ENCODE measurements at regions not wholly inside any gene's neighbourhood (a gene's known extent, or its start where the extent isn't known, plus 50 kb on each side); places are given as distances from the start of the nearest gene placed in this dataset.

DNA sequence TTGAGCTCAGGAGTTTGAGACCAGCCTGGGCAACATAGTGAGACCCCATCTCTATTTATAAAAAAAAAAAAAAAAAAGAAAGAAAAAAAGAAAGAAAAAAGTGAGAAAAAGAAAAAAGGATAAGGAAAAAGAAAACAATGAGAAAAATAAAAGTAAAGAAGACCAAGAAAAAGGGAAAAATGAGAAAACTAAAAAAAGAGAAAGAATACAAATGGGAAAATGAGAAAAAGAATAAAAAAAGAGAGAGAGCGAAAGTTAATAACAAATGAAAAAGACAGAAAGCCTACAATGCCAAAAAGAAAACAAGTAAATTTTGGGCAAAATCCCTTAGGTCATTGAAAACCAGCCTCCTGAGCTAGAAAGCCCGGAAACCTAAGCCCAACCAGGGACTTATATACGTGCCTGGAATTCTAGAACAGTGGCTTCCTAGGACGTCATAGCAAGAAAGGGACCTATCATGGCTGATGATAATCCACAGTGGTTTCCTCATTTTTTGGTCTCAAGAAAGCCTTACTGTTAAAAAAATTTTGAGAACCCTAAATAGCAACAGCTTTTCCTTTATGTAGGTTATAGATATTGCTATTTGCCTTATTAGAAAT is 131.7 kb upstream of the CLINT1 start:
- no peak for TF ChIP-seq POLR2AphosphoS5 (IDR thresholded peaks at IDR 0.05)
- TF ChIP-seq EP300 (IDR thresholded peaks at IDR 0.05), result no peak
- TF ChIP-seq, protein P1, sequence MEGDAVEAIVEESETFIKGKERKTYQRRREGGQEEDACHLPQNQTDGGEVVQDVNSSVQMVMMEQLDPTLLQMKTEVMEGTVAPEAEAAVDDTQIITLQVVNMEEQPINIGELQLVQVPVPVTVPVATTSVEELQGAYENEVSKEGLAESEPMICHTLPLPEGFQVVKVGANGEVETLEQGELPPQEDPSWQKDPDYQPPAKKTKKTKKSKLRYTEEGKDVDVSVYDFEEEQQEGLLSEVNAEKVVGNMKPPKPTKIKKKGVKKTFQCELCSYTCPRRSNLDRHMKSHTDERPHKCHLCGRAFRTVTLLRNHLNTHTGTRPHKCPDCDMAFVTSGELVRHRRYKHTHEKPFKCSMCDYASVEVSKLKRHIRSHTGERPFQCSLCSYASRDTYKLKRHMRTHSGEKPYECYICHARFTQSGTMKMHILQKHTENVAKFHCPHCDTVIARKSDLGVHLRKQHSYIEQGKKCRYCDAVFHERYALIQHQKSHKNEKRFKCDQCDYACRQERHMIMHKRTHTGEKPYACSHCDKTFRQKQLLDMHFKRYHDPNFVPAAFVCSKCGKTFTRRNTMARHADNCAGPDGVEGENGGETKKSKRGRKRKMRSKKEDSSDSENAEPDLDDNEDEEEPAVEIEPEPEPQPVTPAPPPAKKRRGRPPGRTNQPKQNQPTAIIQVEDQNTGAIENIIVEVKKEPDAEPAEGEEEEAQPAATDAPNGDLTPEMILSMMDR (IDR thresholded peaks at IDR 0.05), result no peak
- no peak for TF ChIP-seq POLR2A (IDR thresholded peaks at IDR 0.05)
- no peak overlapping the region for H3K4me3 ChIP-seq
- no peaks in the 10 kb centered on the region for H3K27me3 ChIP-seq
- 60 to 91% methylated on average over 4 of the region's 4 CpGs for WGBS, 2 donors
- no peak overlapping the region for H3K27ac ChIP-seq
- ATAC-seq (ENCODE audit: low FRiP score in 2 of 2), result no peak
- no peaks in the 10 kb centered on the region for H3K9me3 ChIP-seq
- no peak for DNase-seq
- H3K4me1 ChIP-seq, result peaks cover 0 to 10% (median 2%) of the 10 kb centered on the region in 4 donors
- no peaks in the 10 kb centered on the region for H3K36me3 ChIP-seq

DNA sequence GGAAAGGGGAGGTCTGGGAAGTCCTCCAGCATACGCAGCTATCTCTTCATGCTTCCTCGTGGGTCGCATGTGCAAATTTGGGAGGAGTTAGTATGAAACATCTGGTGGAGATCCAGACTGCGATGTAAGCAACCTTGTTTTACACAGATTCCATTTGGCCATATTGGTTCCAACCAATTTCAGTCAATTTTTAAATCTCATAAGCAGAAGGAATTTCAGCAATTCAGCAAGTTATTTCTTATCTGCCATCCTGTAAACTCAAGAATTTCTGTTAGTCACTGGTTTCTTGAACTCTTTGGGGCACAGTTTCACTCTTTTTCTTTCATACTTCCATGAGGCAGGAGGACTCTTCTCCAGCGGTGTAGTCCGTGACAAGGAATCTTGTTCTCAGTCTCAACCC is 130.4 kb upstream of the CLINT1 start:
- H3K36me3 ChIP-seq, result no peaks in the 10 kb centered on the region
- WGBS, 2 donors, result 86 to 88% methylated on average over 6 of the region's 6 CpGs
- no peaks in the 10 kb centered on the region for H3K9me3 ChIP-seq
- no peak overlapping the region for H3K27ac ChIP-seq
- H3K27me3 ChIP-seq, result no peaks in the 10 kb centered on the region
- no peak for ATAC-seq (ENCODE audit: low FRiP score in 2 of 2)
- H3K4me3 ChIP-seq, result no peak overlapping the region
- DNase-seq, result no peak
- H3K4me1 ChIP-seq, result peaks cover 0 to 3% (median 0%) of the 10 kb centered on the region in 4 donors
- TF ChIP-seq POLR2A (IDR thresholded peaks at IDR 0.05), result no peak
- TF ChIP-seq, protein P1 (IDR thresholded peaks at IDR 0.05), result no peak
- no peak for TF ChIP-seq POLR2AphosphoS5 (IDR thresholded peaks at IDR 0.05)
- no peak for TF ChIP-seq EP300 (IDR thresholded peaks at IDR 0.05)

DNA sequence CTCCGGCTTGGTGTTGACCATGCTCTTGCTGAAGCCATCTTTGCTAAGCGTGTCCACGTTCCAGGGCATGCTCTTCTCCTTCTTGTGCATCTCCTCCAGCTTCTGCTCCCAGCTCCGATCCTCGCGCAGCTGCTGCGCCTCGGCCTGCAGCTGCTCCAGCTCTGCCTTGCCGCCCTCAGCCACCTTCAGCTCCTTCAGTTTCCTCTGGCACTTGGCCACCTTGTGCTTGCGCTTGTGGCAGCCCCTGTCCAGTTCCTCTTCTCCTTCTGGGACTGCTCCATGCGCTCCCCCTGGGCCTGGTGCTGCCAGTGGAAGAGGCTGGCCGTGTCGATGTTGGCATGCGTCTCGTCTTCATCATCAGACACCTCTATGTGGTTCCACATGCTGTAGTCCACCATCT is 128.3 kb upstream of the CLINT1 start:
- WGBS, 2 donors, result 94 to 95% methylated on average over 13 to 15 of the region's 15 CpGs
- Histone ChIP-seq H3K4me3 (no peak overlapping the region), H3K27me3 (no peaks in the 10 kb centered on the region), H3K4me1 (no peaks in the 10 kb centered on the region), H3K36me3 (no peaks in the 10 kb centered on the region), H3K27ac (no peak overlapping the region), H3K9me3 (no peaks in the 10 kb centered on the region)
- TF ChIP-seq EP300 (IDR thresholded peaks at IDR 0.05) (no peak), POLR2AphosphoS5 (IDR thresholded peaks at IDR 0.05) (no peak), POLR2A (IDR thresholded peaks at IDR 0.05) (no peak)
- TF ChIP-seq, protein P1 (IDR thresholded peaks at IDR 0.05), result no peak
- no peak for ATAC-seq (ENCODE audit: low FRiP score in 2 of 2)
- DNase-seq, result peak in 1 of 2 donors; percentile 55

DNA sequence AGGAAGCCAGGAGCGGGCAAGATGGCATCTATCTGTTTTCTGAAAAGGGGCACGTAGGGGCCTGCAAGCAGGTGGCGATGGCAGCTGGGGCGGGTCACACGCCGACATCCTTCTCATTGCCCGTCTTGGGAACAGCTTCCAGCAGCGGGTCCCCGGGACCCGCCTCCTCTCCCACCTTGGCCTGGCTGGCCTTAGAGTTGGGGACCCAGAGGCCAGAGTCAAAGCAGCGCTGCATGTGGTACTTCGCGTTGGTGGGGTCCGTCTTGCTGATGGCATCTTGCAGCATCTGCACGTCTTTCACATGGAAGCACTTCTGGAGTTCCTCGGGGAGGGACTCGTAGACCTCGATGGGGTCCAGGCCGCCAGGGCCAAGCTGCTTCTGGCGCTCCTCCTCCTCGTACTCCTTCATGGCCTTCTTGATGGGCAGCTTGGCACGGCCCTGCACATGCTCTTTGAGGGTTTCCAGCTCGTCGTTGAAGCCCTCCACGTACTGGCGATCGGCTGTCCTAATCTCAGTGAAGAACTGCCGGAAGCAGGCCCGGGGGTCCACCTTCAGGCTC is 127.6 kb upstream of the CLINT1 start:
- Histone ChIP-seq H3K4me3 (no peak overlapping the region), H3K9me3 (no peaks in the 10 kb centered on the region), H3K36me3 (no peaks in the 10 kb centered on the region), H3K27me3 (no peaks in the 10 kb centered on the region), H3K4me1 (no peaks in the 10 kb centered on the region), H3K27ac (no peak overlapping the region)
- peak in 1 of 2 donors; percentile 70 for DNase-seq
- 80 to 96% methylated on average over 2 to 29 of the region's 29 CpGs for WGBS, 2 donors
- TF ChIP-seq, protein P1 (IDR thresholded peaks at IDR 0.05), result no peak
- no peak for TF ChIP-seq POLR2A (IDR thresholded peaks at IDR 0.05)
- TF ChIP-seq POLR2AphosphoS5 (IDR thresholded peaks at IDR 0.05), result no peak
- TF ChIP-seq EP300 (IDR thresholded peaks at IDR 0.05), result no peak
- ATAC-seq (ENCODE audit: low FRiP score in 2 of 2), result peak in 1 of 2 donors; percentile 49

DNA sequence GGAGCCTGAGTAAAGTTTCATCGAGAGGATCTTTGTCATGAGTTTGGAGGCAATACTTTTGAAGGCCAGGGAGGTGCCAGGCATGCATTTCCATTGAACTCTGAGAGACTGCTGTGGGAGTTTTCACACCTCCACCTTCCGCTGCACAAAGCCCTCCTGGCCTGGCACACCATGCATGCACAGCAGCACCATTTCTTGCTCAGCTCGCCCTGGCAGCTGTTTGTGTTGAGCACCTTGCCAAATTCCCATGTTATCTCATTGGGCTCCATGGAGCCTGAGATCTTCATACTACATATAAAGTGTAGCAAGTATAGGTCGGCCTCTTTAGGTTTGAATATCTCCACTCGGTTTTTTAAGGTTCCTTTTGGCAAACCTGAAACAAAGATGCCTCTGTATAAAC is 125.7 kb upstream of the CLINT1 start:
- Histone ChIP-seq H3K27me3 (no peaks in the 10 kb centered on the region), H3K27ac (no peak overlapping the region), H3K4me1 (no peaks in the 10 kb centered on the region), H3K9me3 (no peaks in the 10 kb centered on the region), H3K36me3 (no peaks in the 10 kb centered on the region), H3K4me3 (no peak overlapping the region)
- WGBS, 2 donors, result 76 to 83% methylated on average over 2 to 5 of the region's 5 CpGs
- ATAC-seq (ENCODE audit: low FRiP score in 2 of 2) (no peak), DNase-seq (no peak)
- no peak for TF ChIP-seq EP300 (IDR thresholded peaks at IDR 0.05)
- no peak for TF ChIP-seq POLR2AphosphoS5 (IDR thresholded peaks at IDR 0.05)
- TF ChIP-seq, protein P1 (IDR thresholded peaks at IDR 0.05), result no peak
- no peak for TF ChIP-seq POLR2A (IDR thresholded peaks at IDR 0.05)
